ENCODE measurements at regions not wholly inside any gene's neighbourhood (a gene's known extent, or its start where the extent isn't known, plus 50 kb on each side); places are given as distances from the start of the nearest gene placed in this dataset.

- H3K9me3 ChIP-seq = no peaks in the 10 kb centered on the region
- H3K4me3 ChIP-seq = no peak overlapping the region
- TF ChIP-seq POLR2A (IDR thresholded peaks at IDR 0.05) = no peak
- TF ChIP-seq CTCF (IDR thresholded peaks at IDR 0.05) = no peak
- H3K4me1 ChIP-seq = peaks cover 0 to 5% of the 10 kb centered on the region in 2 donors
- H3K27me3 ChIP-seq = no peaks in the 10 kb centered on the region
- intact Hi-C loops (cut with DNase I; ENCODE audit: low total_unique reads) = no loop called here
- H3K36me3 ChIP-seq = no peaks in the 10 kb centered on the region
- no peak for DNase-seq
- peak overlapping the region; percentile 41 to 51 for H3K27ac ChIP-seq
These were observed 309.1 kb upstream of the COL3A1 start for GRCh38 chr2:188664951-188665595.

GRCh38 chr2:188665727-188666304, 308.4 kb upstream of the COL3A1 start:
- Histone ChIP-seq H3K4me1 (peaks cover 0 to 5% of the 10 kb centered on the region in 2 donors), H3K36me3 (no peaks in the 10 kb centered on the region), H3K4me3 (no peak overlapping the region), H3K27me3 (no peaks in the 10 kb centered on the region), H3K9me3 (no peaks in the 10 kb centered on the region), H3K27ac (peak overlapping the region; percentile 41 to 51)
- DNase-seq = no peak
- no peak for TF ChIP-seq CTCF (IDR thresholded peaks at IDR 0.05)
- no peak for TF ChIP-seq POLR2A (IDR thresholded peaks at IDR 0.05)
- intact Hi-C loops (cut with DNase I; ENCODE audit: low total_unique reads) = no loop called here

GRCh38 chr2:188666503-188666902, 307.7 kb upstream of the COL3A1 start:
- TF ChIP-seq POLR2A (IDR thresholded peaks at IDR 0.05) (no peak), CTCF (IDR thresholded peaks at IDR 0.05) (no peak)
- H3K4me3 ChIP-seq = no peak overlapping the region
- intact Hi-C loops (cut with DNase I; ENCODE audit: low total_unique reads) = no loop called here
- no peaks in the 10 kb centered on the region for H3K36me3 ChIP-seq
- no peaks in the 10 kb centered on the region for H3K9me3 ChIP-seq
- no peaks in the 10 kb centered on the region for H3K27me3 ChIP-seq
- peaks cover 0 to 5% of the 10 kb centered on the region in 2 donors for H3K4me1 ChIP-seq
- DNase-seq = no peak
- H3K27ac ChIP-seq = no peak overlapping the region

- no peaks in the 10 kb centered on the region for H3K9me3 ChIP-seq
- H3K27me3 ChIP-seq = no peaks in the 10 kb centered on the region
- DNase-seq = peak in 1 of 2 donors; percentile 37
- peak overlapping the region in 1 of 2 donors; percentile 18 for H3K27ac ChIP-seq
- H3K36me3 ChIP-seq = no peaks in the 10 kb centered on the region
- no peak overlapping the region for H3K4me3 ChIP-seq
- TF ChIP-seq POLR2A (IDR thresholded peaks at IDR 0.05) (no peak), CTCF (IDR thresholded peaks at IDR 0.05) (no peak)
- H3K4me1 ChIP-seq = peaks cover 0 to 5% of the 10 kb centered on the region in 2 donors
- intact Hi-C loops (cut with DNase I; ENCODE audit: low total_unique reads) = no loop called here
These were observed 306.0 kb upstream of the COL3A1 start for GRCh38 chr2:188668017-188668680.

GRCh38 chr2:188675391-188676009, 298.7 kb upstream of the COL3A1 start:
- intact Hi-C loops (cut with DNase I; ENCODE audit: low total_unique reads) = no loop called here
- Histone ChIP-seq H3K4me1 (no peaks in the 10 kb centered on the region), H3K27ac (peak overlapping the region in 1 of 2 donors; percentile 27), H3K36me3 (no peaks in the 10 kb centered on the region), H3K27me3 (no peaks in the 10 kb centered on the region), H3K9me3 (no peaks in the 10 kb centered on the region), H3K4me3 (no peak overlapping the region)
- TF ChIP-seq CTCF (IDR thresholded peaks at IDR 0.05) (no peak), POLR2A (IDR thresholded peaks at IDR 0.05) (no peak)
- DNase-seq = no peak
